IMR-90 (cell line): ENCODE measurements at regions not wholly inside any gene's neighbourhood (a gene's known extent, or its start where the extent isn't known, plus 50 kb on each side); places are given as distances from the start of the nearest gene placed in this dataset.

ENCODE experiments used
- ATAC-seq: fragments of 200-7000 bp; cut with Tn5 transposase; 2 replicates; pipeline ENCODE4 v1.9.1; 2020; ENCODE audit warnings: low read depth, mild to moderate bottlenecking, moderate library complexity
- BruUV-seq: library from RNA; stranded (reverse); fragments of 400-500 nt; replicated peaks from 2 replicates; lab custom pipeline; 2021; lab: Mats Ljungman, UMichigan
- CTCF ChIA-PET: fragments of 300-600 bp; formaldehyde crosslinking; extraction: SDS; loops from one replicate; lab custom pipeline; 2021; ENCODE audit warnings: antibody characterized with exemption; lab: Yijun Ruan, JAX
- POLR2A ChIA-PET: fragments of 300-600 bp; sonication (Branson Sonifier 250); formaldehyde crosslinking; loops from one replicate; lab custom pipeline; 2022; ENCODE audit warnings: antibody characterized with exemption; ENCODE audit not compliant: unreplicated experiment; lab: Charles Lee
- DNase-seq: peaks from one replicate; pipeline ENCODE4 v3.0.0; 2013
- H2AFZ ChIP-seq: replicated peaks from 2 replicates; pipeline ENCODE3; 2013; ENCODE audit warnings: low read length, mild to moderate bottlenecking; ENCODE audit not compliant: poor library complexity
- H2AK5ac ChIP-seq: 2 replicates; pipeline ENCODE4 v1.6.1; 2013; ENCODE audit warnings: low read depth, low read length, inconsistent platforms
- H2AK9ac ChIP-seq: replicated peaks from 2 replicates; pipeline ENCODE3; 2013; ENCODE audit warnings: mild to moderate bottlenecking, low read depth, low read length, moderate library complexity; ENCODE audit not compliant: poor library complexity
- H2BK120ac ChIP-seq: 2 replicates; pipeline ENCODE4 v1.6.1; 2013; ENCODE audit warnings: low read depth, low read length, inconsistent platforms
- H2BK15ac ChIP-seq: 3 replicates; pipeline ENCODE4 v1.6.1; 2013; ENCODE audit warnings: low read depth, low read length, inconsistent platforms
- H2BK20ac ChIP-seq: 2 replicates; pipeline ENCODE4 v1.6.1; 2013; ENCODE audit warnings: low read depth, mild to moderate bottlenecking, inconsistent platforms, low read length, moderate library complexity
- H2BK5ac ChIP-seq: 2 replicates; pipeline ENCODE4 v1.6.1; 2013; ENCODE audit warnings: mild to moderate bottlenecking, low read depth, low read length, inconsistent platforms; ENCODE audit not compliant: poor library complexity, severe bottlenecking
- H3K14ac ChIP-seq: replicated peaks from 2 replicates; pipeline ENCODE4 v1.6.1; 2013; ENCODE audit warnings: low read depth, low read length, inconsistent platforms
- H3K18ac ChIP-seq: 2 replicates; pipeline ENCODE4 v1.6.1; 2013; ENCODE audit warnings: low read depth, low read length, control low read depth
- H3K23ac ChIP-seq: 2 replicates; pipeline ENCODE4 v1.6.1; 2013; ENCODE audit warnings: low read depth, low read length, inconsistent platforms
- H3K27ac ChIP-seq: 2 replicates; pipeline ENCODE4 v1.5.1; 2013; ENCODE audit warnings: mild to moderate bottlenecking, control low read depth, low read length; ENCODE audit not compliant: insufficient read depth
- H3K27me3 ChIP-seq: 2 replicates; pipeline ENCODE4 v1.6.1; 2013; ENCODE audit warnings: low read length; ENCODE audit not compliant: control insufficient read depth, insufficient read depth
- H3K36me3 ChIP-seq: 2 replicates; pipeline ENCODE4 v1.6.1; 2013; ENCODE audit warnings: low read length, mixed read lengths; ENCODE audit not compliant: control insufficient read depth, insufficient read depth
- H3K4ac ChIP-seq: 2 replicates; pipeline ENCODE4 v1.6.1; 2013; ENCODE audit warnings: low read depth, low read length, inconsistent platforms
- H3K4me1 ChIP-seq: 2 replicates; pipeline ENCODE4 v1.6.1; 2013; ENCODE audit warnings: low read length, mixed read lengths; ENCODE audit not compliant: control insufficient read depth, insufficient read depth
- H3K4me2 ChIP-seq: 2 replicates; pipeline ENCODE4 v1.6.1; 2013; ENCODE audit warnings: low read depth, mild to moderate bottlenecking, control low read depth, low read length, moderate library complexity
- H3K4me3 ChIP-seq: 2 replicates; pipeline ENCODE4 v1.5.1; 2013; ENCODE audit warnings: low read depth, mild to moderate bottlenecking, control low read depth, low read length, moderate library complexity; ENCODE audit not compliant: insufficient read depth
- H3K56ac ChIP-seq: 2 replicates; pipeline ENCODE4 v1.6.1; 2013; ENCODE audit warnings: low read length, inconsistent platforms; ENCODE audit not compliant: insufficient read depth; ENCODE audit errors: extremely low read depth
- H3K79me1 ChIP-seq, 2 experiments: 2 replicates each; pipeline ENCODE4 v1.6.1; 2013; ENCODE audit warnings: low read length in 2 of 2, inconsistent platforms in 1 of 2, low read depth in 1 of 2
- H3K9ac ChIP-seq: 2 replicates; pipeline ENCODE4 v1.6.1; 2013; ENCODE audit warnings: low read depth, low read length, control low read depth
- H3K9me1 ChIP-seq: 2 replicates; pipeline ENCODE4 v1.6.1; 2013; ENCODE audit warnings: low read length, inconsistent platforms; ENCODE audit not compliant: insufficient read depth
- H3K9me3 ChIP-seq: 2 replicates; pipeline ENCODE4 v1.6.1; 2013; ENCODE audit warnings: low read length; ENCODE audit not compliant: control insufficient read depth, insufficient read depth
- H4K20me1 ChIP-seq: 2 replicates; pipeline ENCODE4 v1.6.1; 2013; ENCODE audit warnings: low read length, inconsistent platforms; ENCODE audit not compliant: insufficient read depth
- H4K5ac ChIP-seq: 2 replicates; pipeline ENCODE4 v1.6.1; 2013; ENCODE audit warnings: mild to moderate bottlenecking, low read depth, low read length, control low read depth
- H4K8ac ChIP-seq, 2 experiments: 2 replicates each; pipeline ENCODE4 v1.6.1; 2013; ENCODE audit warnings: low read depth in 2 of 2, low read length in 2 of 2, control low read depth in 1 of 2, inconsistent platforms in 1 of 2
- H4K91ac ChIP-seq: 2 replicates; pipeline ENCODE4 v1.6.1; 2013; ENCODE audit warnings: low read depth, low read length, inconsistent platforms; ENCODE audit not compliant: insufficient read depth
- RAD21 ChIP-seq: IDR thresholded peaks from 2 replicates; pipeline ENCODE4 v1.6.1; 2012; ENCODE audit warnings: low read length, improper control_type of control experiment
- RFX5 ChIP-seq: IDR thresholded peaks from 2 replicates; pipeline ENCODE4 v1.8.0; 2012; ENCODE audit warnings: low read depth, mild to moderate bottlenecking, low read length, moderate library complexity
- WGBS, 2 experiments: methylation state at CpG; one replicate each; pipeline versions ENCODE4 v1.1.5 to v1.1.7; 2013; ENCODE audit warnings: missing lambda C conversion rate in 2 of 2; ENCODE audit not compliant: insufficient read length in 1 of 2; ENCODE audit errors: extremely low coverage in 2 of 2; 5-methylcytosine and 5-hydroxymethylcytosine counted together
- dilution Hi-C: fragments of 300-500 bp; cut with HindIII; formaldehyde crosslinking; loops from one replicate; pipeline ENCODE4 v1.14.3; 2018; ENCODE audit warnings: low sequenced_read_pairs; ENCODE audit not compliant: unreplicated experiment
- in situ Hi-C: fragments of 300-500 bp; cut with MboI; formaldehyde crosslinking; loops from 3 replicates; pipeline ENCODE4 v1.14.3; 2019; ENCODE audit warnings: low sequenced_read_pairs, inconsistent platforms, mixed read lengths
- intact Hi-C: fragments of 100-400 bp; cut with micrococcal nuclease; formaldehyde crosslinking; loops from 2 replicates; pipeline ENCODE4 v1.10.0; 2022

DNA sequence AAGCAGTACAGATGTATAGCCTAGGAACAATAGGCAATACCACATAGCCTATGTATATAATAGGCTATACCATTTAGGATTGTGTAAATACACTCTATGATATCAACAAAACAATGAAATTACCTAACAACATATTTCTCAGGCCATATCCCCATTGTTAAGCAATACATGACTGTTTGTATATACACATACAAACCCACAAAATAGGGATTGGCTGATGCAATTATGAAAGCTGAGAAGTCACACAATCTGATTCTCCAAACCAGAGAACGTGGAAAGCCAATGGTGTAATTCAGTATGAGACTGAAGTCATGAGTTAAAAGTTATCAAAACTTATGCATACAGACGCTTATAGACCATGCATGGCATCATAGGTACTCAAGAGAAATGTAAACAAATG, 700.1 kb upstream of the RAG2 start:
- H3K79me1 ChIP-seq, result no peaks in the 10 kb centered on the region
- no peak overlapping the region for H2BK120ac ChIP-seq
- H2AFZ ChIP-seq, result no peak overlapping the region
- no peak overlapping the region for H2BK15ac ChIP-seq
- H2AK5ac ChIP-seq, result no peak overlapping the region
- no peaks in the 10 kb centered on the region for H4K20me1 ChIP-seq
- DNase-seq (no peak), ATAC-seq (no peak)
- no TSS peak for BruUV-seq
- no peak overlapping the region for H2BK20ac ChIP-seq
- ChIA-PET POLR2A (no interaction called here), CTCF (no interaction called here)
- TF ChIP-seq RFX5, result no peak
- TF ChIP-seq RAD21, result no peak
- dilution Hi-C loops, result no loop called here
- no peak overlapping the region for H3K56ac ChIP-seq
- no peaks in the 10 kb centered on the region for H3K9me3 ChIP-seq
- no peaks in the 10 kb centered on the region for H3K27me3 ChIP-seq
- no peaks in the 10 kb centered on the region for H3K4me1 ChIP-seq
- no peak overlapping the region for H4K8ac ChIP-seq
- no peak overlapping the region for H3K14ac ChIP-seq
- no peak overlapping the region for H4K91ac ChIP-seq
- no peak overlapping the region for H3K4ac ChIP-seq
- H3K4me2 ChIP-seq, result no peak overlapping the region
- H2BK5ac ChIP-seq, result no peak overlapping the region
- H3K9ac ChIP-seq, result no peak overlapping the region
- H3K4me3 ChIP-seq, result no peak overlapping the region
- H2AK9ac ChIP-seq, result no peak overlapping the region
- no CpG with 5 or more reads among the region's 2 CpGs for WGBS, 2 experiments
- H3K9me1 ChIP-seq, result no peaks in the 10 kb centered on the region
- H3K18ac ChIP-seq, result no peak overlapping the region
- H3K36me3 ChIP-seq, result no peaks in the 10 kb centered on the region
- in situ Hi-C loops, result no loop called here
- no peak overlapping the region for H4K5ac ChIP-seq
- H3K27ac ChIP-seq, result no peak overlapping the region
- intact Hi-C loops, result no loop called here
- no peak overlapping the region for H3K23ac ChIP-seq
